Neural cell (in vitro differentiated cells): ENCODE measurements at regions not wholly inside any gene's neighbourhood (a gene's known extent, or its start where the extent isn't known, plus 50 kb on each side); places are given as distances from the start of the nearest gene placed in this dataset.

Source experiments
- H2AFZ ChIP-seq: fragments of 200-600, 300-800 bp; sonication (generic), shearing (Covaris generic); 2 replicates; pipeline ENCODE4 v1.6.0; 2014; ENCODE audit warnings: low read depth, mild to moderate bottlenecking, antibody characterized with exemption, low read length, moderate library complexity
- H3F3A ChIP-seq: fragments of 200-600 bp; shearing (Covaris generic); 2 replicates; pipeline ENCODE4 v1.6.1; 2016; ENCODE audit warnings: mild to moderate bottlenecking, moderate library complexity, mixed read lengths, antibody characterized with exemption, low read length; ENCODE audit not compliant: insufficient read depth, poor library complexity, severe bottlenecking
- H3K27ac ChIP-seq: fragments of 200-600, 300-800 bp; sonication (generic), shearing (Covaris generic); 2 replicates; pipeline ENCODE4 v1.5.1; 2014; ENCODE audit warnings: mild to moderate bottlenecking, low read length, moderate library complexity
- H3K27me3 ChIP-seq: fragments of 300-800, 200-600 bp; sonication (generic), shearing (Covaris generic); 2 replicates; pipeline ENCODE4 v1.6.0; 2014; ENCODE audit warnings: mild to moderate bottlenecking, low read depth, low read length, moderate library complexity; ENCODE audit not compliant: insufficient read depth
- H3K36me3 ChIP-seq: fragments of 300-800, 200-600 bp; sonication (generic), shearing (Covaris generic); 2 replicates; pipeline ENCODE4 v1.5.1; 2014; ENCODE audit warnings: mild to moderate bottlenecking, antibody characterized with exemption, low read length, moderate library complexity; ENCODE audit not compliant: insufficient read depth
- H3K4me2 ChIP-seq: fragments of 300-800, 200-600 bp; sonication (generic), shearing (Covaris generic); 2 replicates; pipeline ENCODE4 v1.6.0; 2014; ENCODE audit warnings: mild to moderate bottlenecking, low read length
- H3K4me3 ChIP-seq: fragments of 300-800, 200-600 bp; sonication (generic), shearing (Covaris generic); 2 replicates; pipeline ENCODE4 v1.5.1; 2014; ENCODE audit warnings: mild to moderate bottlenecking, low read length, moderate library complexity
- H3K79me2 ChIP-seq: fragments of 200-600 bp; shearing (Covaris generic); replicated peaks from 2 replicates; pipeline ENCODE4 v1.6.0; 2014; ENCODE audit warnings: mild to moderate bottlenecking, low read length, moderate library complexity; ENCODE audit not compliant: insufficient read depth
- H3K9ac ChIP-seq: fragments of 300-800, 200-600 bp; sonication (generic), shearing (Covaris generic); 2 replicates; pipeline ENCODE4 v1.6.1; 2016; ENCODE audit warnings: mild to moderate bottlenecking, low read length, mixed read lengths
- H3K9me2 ChIP-seq: fragments of 200-600 bp; shearing (Covaris generic); 2 replicates; pipeline ENCODE4 v1.6.1; 2016; ENCODE audit warnings: mild to moderate bottlenecking, low read length, mixed read lengths; ENCODE audit not compliant: insufficient read depth
- H3K9me3 ChIP-seq: fragments of 200-600, 300-800 bp; sonication (generic), shearing (Covaris generic); 2 replicates; pipeline ENCODE4 v1.6.1; 2016; ENCODE audit warnings: mild to moderate bottlenecking, mixed run types, low read length, moderate library complexity, mixed read lengths
- H4K20me1 ChIP-seq: fragments of 200-600 bp; shearing (Covaris generic); 2 replicates; pipeline ENCODE4 v1.6.1; 2016; ENCODE audit warnings: mild to moderate bottlenecking, mixed run types; ENCODE audit not compliant: insufficient read depth
- EP300 ChIP-seq: fragments of 450-650 bp; conservative IDR thresholded peaks from 2 replicates; pipeline ENCODE4 v1.6.1; 2014; ENCODE audit warnings: antibody characterized with exemption, mild to moderate bottlenecking, moderate library complexity; ENCODE audit not compliant: poor library complexity, severe bottlenecking
- EZH2 ChIP-seq: fragments of 200-600, 300-800 bp; shearing (Covaris generic), sonication (generic); IDR thresholded peaks from 2 replicates; pipeline ENCODE4 v1.6.1; 2014; ENCODE audit warnings: antibody characterized with exemption, low read length, borderline replicate concordance, mild to moderate bottlenecking; ENCODE audit not compliant: insufficient read depth, poor library complexity, severe bottlenecking
- MXI1 ChIP-seq: fragments of 450-650 bp; conservative IDR thresholded peaks from 2 replicates; pipeline ENCODE4 v1.6.1; 2014; ENCODE audit warnings: antibody characterized with exemption, mild to moderate bottlenecking; ENCODE audit not compliant: poor library complexity, severe bottlenecking
- POLR2AphosphoS5 ChIP-seq: IDR thresholded peaks from 2 replicates; pipeline ENCODE4 v1.6.1; 2012
- RAD21 ChIP-seq: fragments of 450-650 bp; conservative IDR thresholded peaks from 2 replicates; pipeline ENCODE4 v1.6.1; 2014; ENCODE audit warnings: antibody characterized with exemption, mild to moderate bottlenecking, moderate library complexity
- SMC3 ChIP-seq: fragments of 450-650 bp; conservative IDR thresholded peaks from 2 replicates; pipeline ENCODE4 v1.6.1; 2014; ENCODE audit warnings: antibody characterized with exemption, mild to moderate bottlenecking, moderate library complexity; ENCODE audit not compliant: poor library complexity
- TAF1 ChIP-seq: IDR thresholded peaks from 2 replicates; pipeline ENCODE4 v1.6.1; 2012; ENCODE audit warnings: low read depth
- TF ChIP-seq, protein P1 (sequence below): fragments of 450-650 bp; IDR thresholded peaks from 2 replicates; pipeline ENCODE4 v1.5.1; 2014; ENCODE audit warnings: antibody characterized with exemption, mild to moderate bottlenecking, moderate library complexity; ENCODE audit not compliant: poor library complexity, severe bottlenecking
- TF ChIP-seq, protein P2 (sequence below): IDR thresholded peaks from 2 replicates; pipeline ENCODE4 v1.6.1; 2012; ENCODE audit warnings: borderline replicate concordance

DNA sequence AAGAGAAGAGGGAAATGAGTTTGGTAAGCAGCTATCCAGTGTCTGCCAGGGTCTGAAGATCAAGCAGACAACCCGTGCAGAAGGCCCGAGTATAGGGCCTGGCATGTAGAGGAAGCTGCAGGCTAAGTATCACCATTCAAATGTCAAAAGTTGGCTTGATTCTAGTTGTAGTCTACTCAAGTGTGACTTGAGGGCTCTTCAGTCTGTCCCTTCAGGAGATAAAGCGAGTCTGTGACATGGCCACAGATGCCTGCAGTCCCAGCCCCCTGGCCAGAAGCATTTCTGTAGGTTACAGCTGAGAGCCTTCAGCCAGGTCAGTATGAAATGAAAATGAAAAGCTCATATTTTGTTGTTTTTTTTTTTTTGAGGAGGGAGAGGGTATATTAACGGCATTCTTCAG, 97.8 kb upstream of the EEPD1 start:
- H3K9me3 ChIP-seq, result no peaks in the 10 kb centered on the region
- no peak overlapping the region for H2AFZ ChIP-seq
- no peak overlapping the region for H3K4me2 ChIP-seq
- H3K9ac ChIP-seq, result no peak overlapping the region
- no peak for TF ChIP-seq MXI1
- no peak for TF ChIP-seq EZH2
- TF ChIP-seq, protein P1, sequence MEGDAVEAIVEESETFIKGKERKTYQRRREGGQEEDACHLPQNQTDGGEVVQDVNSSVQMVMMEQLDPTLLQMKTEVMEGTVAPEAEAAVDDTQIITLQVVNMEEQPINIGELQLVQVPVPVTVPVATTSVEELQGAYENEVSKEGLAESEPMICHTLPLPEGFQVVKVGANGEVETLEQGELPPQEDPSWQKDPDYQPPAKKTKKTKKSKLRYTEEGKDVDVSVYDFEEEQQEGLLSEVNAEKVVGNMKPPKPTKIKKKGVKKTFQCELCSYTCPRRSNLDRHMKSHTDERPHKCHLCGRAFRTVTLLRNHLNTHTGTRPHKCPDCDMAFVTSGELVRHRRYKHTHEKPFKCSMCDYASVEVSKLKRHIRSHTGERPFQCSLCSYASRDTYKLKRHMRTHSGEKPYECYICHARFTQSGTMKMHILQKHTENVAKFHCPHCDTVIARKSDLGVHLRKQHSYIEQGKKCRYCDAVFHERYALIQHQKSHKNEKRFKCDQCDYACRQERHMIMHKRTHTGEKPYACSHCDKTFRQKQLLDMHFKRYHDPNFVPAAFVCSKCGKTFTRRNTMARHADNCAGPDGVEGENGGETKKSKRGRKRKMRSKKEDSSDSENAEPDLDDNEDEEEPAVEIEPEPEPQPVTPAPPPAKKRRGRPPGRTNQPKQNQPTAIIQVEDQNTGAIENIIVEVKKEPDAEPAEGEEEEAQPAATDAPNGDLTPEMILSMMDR, result no peak
- TF ChIP-seq TAF1, result no peak
- TF ChIP-seq SMC3, result no peak
- TF ChIP-seq, protein P2, sequence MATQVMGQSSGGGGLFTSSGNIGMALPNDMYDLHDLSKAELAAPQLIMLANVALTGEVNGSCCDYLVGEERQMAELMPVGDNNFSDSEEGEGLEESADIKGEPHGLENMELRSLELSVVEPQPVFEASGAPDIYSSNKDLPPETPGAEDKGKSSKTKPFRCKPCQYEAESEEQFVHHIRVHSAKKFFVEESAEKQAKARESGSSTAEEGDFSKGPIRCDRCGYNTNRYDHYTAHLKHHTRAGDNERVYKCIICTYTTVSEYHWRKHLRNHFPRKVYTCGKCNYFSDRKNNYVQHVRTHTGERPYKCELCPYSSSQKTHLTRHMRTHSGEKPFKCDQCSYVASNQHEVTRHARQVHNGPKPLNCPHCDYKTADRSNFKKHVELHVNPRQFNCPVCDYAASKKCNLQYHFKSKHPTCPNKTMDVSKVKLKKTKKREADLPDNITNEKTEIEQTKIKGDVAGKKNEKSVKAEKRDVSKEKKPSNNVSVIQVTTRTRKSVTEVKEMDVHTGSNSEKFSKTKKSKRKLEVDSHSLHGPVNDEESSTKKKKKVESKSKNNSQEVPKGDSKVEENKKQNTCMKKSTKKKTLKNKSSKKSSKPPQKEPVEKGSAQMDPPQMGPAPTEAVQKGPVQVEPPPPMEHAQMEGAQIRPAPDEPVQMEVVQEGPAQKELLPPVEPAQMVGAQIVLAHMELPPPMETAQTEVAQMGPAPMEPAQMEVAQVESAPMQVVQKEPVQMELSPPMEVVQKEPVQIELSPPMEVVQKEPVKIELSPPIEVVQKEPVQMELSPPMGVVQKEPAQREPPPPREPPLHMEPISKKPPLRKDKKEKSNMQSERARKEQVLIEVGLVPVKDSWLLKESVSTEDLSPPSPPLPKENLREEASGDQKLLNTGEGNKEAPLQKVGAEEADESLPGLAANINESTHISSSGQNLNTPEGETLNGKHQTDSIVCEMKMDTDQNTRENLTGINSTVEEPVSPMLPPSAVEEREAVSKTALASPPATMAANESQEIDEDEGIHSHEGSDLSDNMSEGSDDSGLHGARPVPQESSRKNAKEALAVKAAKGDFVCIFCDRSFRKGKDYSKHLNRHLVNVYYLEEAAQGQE, result no peak
- TF ChIP-seq EP300, result no peak
- TF ChIP-seq RAD21, result no peak
- H3K79me2 ChIP-seq, result no peaks in the 10 kb centered on the region
- no peak overlapping the region for H3K4me3 ChIP-seq
- no peaks in the 10 kb centered on the region for H3K9me2 ChIP-seq
- H4K20me1 ChIP-seq, result no peaks in the 10 kb centered on the region
- H3K27me3 ChIP-seq, result no peaks in the 10 kb centered on the region
- H3K36me3 ChIP-seq, result no peaks in the 10 kb centered on the region
- H3K27ac ChIP-seq, result no peak overlapping the region
- H3F3A ChIP-seq, result no peaks in the 10 kb centered on the region

DNA sequence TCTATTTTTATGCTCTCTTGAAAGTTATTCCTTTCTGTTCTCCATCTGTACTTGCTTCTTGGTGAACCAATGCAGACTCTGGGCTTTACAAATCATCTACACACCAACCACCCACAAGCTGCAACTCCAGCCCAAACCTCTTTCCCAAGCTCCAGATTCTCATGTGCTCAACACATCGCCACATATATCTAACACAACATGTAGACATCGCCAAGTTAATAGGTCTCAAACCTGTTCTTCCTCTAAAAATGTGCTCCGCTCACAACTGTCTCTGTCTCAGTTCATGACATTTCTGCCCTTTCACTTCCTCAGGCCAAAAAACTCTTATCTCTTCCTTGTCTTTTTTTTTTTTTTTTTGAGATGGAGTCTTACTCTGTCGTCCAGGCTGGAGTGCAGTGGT, 95.7 kb upstream of the EEPD1 start:
- Histone ChIP-seq H3F3A (no peaks in the 10 kb centered on the region), H3K79me2 (no peaks in the 10 kb centered on the region), H3K36me3 (no peaks in the 10 kb centered on the region), H3K4me3 (no peak overlapping the region), H3K4me2 (no peak overlapping the region), H3K27me3 (no peaks in the 10 kb centered on the region), H3K27ac (no peak overlapping the region), H4K20me1 (no peaks in the 10 kb centered on the region), H3K9me2 (no peaks in the 10 kb centered on the region), H3K9me3 (no peaks in the 10 kb centered on the region), H3K9ac (no peak overlapping the region), H2AFZ (no peak overlapping the region)
- TF ChIP-seq MXI1 (no peak), SMC3 (no peak), POLR2AphosphoS5 (no peak), EZH2 (no peak)
